ENCODE measurements at regions not wholly inside any gene's neighbourhood (a gene's known extent, or its start where the extent isn't known, plus 50 kb on each side); places are given as distances from the start of the nearest gene placed in this dataset.

DNA sequence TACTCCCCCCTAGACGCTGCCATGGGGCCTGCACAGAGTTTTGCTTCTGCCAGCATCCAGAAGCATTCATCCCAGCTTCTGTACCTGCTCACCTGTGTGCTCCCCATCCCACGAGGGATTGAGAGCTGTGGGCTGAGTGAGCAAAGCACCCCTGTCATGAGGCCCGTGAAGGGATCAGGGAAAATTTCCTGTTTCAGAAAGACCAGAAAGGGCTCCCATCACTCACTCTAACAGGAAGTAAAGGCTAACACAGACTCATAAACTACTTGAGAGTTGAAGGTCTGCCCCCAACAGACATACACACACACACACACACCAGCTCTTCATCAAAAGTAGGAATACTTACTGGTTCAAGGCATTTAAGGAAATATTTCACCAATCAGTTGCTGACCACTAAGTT, 256.5 kb upstream of the NT5E start:
- Histone ChIP-seq H3K4me1 (no peaks in the 10 kb centered on the region), H3K9me3 (no peaks in the 10 kb centered on the region), H3K27me3 (no peaks in the 10 kb centered on the region), H3K4me3 (no peak overlapping the region), H3K27ac (no peak overlapping the region), H3K9ac (ENCODE audit: low read depth in 2 of 2, low read length in 2 of 2) (no peak overlapping the region), H3K36me3 (no peaks in the 10 kb centered on the region)
- no peak for DNase-seq
- no peak for TF ChIP-seq CTCF (IDR thresholded peaks at IDR 0.05)
- intact Hi-C loops (cut with DNase I), result no loop called here

DNA sequence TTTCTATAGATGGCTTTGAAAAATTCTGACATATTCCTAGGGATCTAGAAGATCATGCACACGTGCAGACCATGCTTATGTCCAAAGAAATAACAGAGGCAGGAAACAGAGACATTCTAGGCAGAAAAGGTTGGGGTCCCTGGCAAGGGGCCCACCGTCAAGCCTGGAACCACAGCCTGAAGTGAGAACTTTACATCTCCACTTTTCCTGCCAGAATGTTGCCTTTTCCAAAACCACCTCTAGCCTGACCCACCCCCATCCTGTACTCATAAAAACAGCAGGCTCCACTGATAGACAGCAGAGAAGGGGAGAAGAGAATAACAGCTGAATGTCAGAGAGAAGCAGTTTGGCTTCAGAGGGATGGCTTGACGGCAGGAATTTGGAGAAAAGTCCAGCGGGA, 257.3 kb upstream of the NT5E start:
- H3K36me3 ChIP-seq, result no peaks in the 10 kb centered on the region
- H3K27ac ChIP-seq, result no peak overlapping the region
- intact Hi-C loops (cut with DNase I), result no loop called here
- DNase-seq, result no peak
- no peaks in the 10 kb centered on the region for H3K4me1 ChIP-seq
- H3K9ac ChIP-seq (ENCODE audit: low read depth in 2 of 2, low read length in 2 of 2), result no peak overlapping the region
- H3K9me3 ChIP-seq, result no peaks in the 10 kb centered on the region
- no peak overlapping the region for H3K4me3 ChIP-seq
- H3K27me3 ChIP-seq, result no peaks in the 10 kb centered on the region
- TF ChIP-seq CTCF (IDR thresholded peaks at IDR 0.05), result no peak

DNA sequence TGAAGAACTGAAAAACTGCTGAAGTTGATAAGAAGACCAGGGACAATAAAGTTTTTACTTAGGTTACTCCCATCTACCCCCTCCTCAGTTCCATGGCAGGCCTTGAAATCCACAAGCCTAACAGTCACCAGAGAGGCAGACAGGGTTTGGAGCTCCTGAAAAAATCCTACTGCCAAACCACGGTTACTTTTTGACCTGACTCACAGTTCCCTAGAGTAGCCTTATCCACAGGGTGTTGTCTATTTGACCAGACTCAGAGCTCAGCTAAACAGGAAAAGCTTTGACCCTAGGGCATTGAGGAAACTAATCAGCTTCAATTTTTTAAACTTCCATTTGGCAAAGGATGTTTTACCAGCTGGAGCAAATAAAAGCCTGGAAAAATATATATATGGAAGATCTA, 257.7 kb upstream of the NT5E start:
- H3K27me3 ChIP-seq, result no peaks in the 10 kb centered on the region
- DNase-seq, result no peak
- TF ChIP-seq CTCF (IDR thresholded peaks at IDR 0.05), result no peak
- no peaks in the 10 kb centered on the region for H3K36me3 ChIP-seq
- no peak overlapping the region for H3K27ac ChIP-seq
- H3K9me3 ChIP-seq, result no peaks in the 10 kb centered on the region
- H3K9ac ChIP-seq (ENCODE audit: low read depth in 2 of 2, low read length in 2 of 2), result no peak overlapping the region
- H3K4me3 ChIP-seq, result no peak overlapping the region
- intact Hi-C loops (cut with DNase I), result no loop called here
- no peaks in the 10 kb centered on the region for H3K4me1 ChIP-seq

DNA sequence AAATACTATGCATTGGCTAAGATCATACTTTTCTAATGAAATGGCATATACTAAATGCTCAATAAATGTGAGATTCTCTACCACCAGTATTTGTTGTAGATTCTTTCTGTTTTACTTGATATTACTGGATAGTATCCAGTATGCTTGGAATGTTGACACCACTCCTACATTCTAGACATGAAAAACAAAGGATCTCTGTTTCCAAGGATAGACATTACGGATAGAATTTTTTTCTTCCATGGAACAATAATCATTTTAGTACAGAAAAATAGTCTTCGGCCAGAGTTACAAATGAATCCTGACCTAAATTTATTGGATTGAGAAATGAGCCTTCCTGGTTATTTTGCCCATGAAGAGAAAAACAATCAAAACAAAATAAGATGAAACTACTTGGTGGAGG, 258.2 kb upstream of the NT5E start:
- Histone ChIP-seq H3K4me3 (no peak overlapping the region), H3K4me1 (no peaks in the 10 kb centered on the region), H3K27me3 (no peaks in the 10 kb centered on the region), H3K9ac (ENCODE audit: low read depth in 2 of 2, low read length in 2 of 2) (no peak overlapping the region), H3K36me3 (no peaks in the 10 kb centered on the region), H3K27ac (no peak overlapping the region), H3K9me3 (no peaks in the 10 kb centered on the region)
- no peak for DNase-seq
- no peak for TF ChIP-seq CTCF (IDR thresholded peaks at IDR 0.05)
- intact Hi-C loops (cut with DNase I), result no loop called here

- Histone ChIP-seq H3K9me3 (no peaks in the 10 kb centered on the region), H3K27me3 (no peaks in the 10 kb centered on the region), H3K4me1 (no peaks in the 10 kb centered on the region), H3K36me3 (no peaks in the 10 kb centered on the region), H3K4me3 (no peak overlapping the region), H3K27ac (no peak overlapping the region), H3K9ac (ENCODE audit: low read depth in 2 of 2, low read length in 2 of 2) (no peak overlapping the region)
- TF ChIP-seq CTCF (IDR thresholded peaks at IDR 0.05), result no peak
- intact Hi-C loops (cut with DNase I), result no loop called here
- no peak for DNase-seq
Observed at GRCh38 chr6:85186546-85187175, 263.2 kb upstream of the NT5E start.

Measured in colonic mucosa (tissue), 4 donors.